C1 segment of cervical spinal cord (tissue), 14 donors: ENCODE measurements at regions not wholly inside any gene's neighbourhood (a gene's known extent, or its start where the extent isn't known, plus 50 kb on each side); places are given as distances from the start of the nearest gene placed in this dataset.
"Not testable (repeated sequence)": the region's sequence is repeated elsewhere in the genome, so short reads cannot be mapped to it uniquely, and the experiment has no call there.

Source experiments
- DNase-seq, 14 donors: peaks; one replicate each; lab custom pipeline; 2025; lab: John Stamatoyannopoulos, UW

DNA sequence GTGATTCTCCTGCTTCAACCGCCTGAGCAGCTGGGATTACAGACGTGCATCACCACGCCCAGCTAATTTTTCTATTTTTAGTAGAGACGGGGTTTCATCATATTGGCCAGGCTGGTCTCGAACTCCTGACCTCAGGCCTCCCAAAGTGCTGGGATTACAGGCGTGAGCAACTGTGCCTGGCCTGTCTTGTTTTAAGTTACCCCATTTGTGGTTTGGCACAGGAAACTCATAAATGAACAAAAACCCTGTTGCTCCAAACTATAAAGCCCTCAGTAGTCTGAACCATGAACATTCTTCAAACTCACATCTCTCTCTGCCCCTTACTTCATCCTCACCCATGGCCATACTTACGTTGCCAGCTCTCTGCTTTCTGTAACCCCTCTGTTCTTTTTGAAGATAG is 61.7 kb downstream of the RHOU start:
- not testable (repeated sequence) for DNase-seq

DNA sequence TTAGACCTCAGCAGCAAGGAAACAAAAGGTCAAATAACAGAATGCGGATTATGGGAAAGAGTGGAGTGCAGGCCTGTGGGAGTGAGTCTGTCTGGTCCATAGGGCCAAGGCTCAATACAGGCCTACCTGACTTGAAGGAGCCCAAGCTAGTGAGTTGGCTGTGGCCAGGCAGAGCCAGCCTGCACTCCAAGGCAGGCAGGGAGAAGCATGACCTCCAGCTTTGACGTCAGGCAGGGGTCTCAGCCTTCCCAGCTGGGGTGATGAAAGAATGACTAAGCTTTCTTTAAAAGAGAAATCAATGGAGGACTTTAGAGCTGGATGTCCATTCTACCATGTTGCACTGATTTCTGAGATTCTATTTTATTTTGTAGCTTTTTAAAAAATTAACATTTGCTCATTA is 62.8 kb downstream of the RHOU start:
- DNase-seq, result no peak

- no peak for DNase-seq
Measured at GRCh38 chr1:228798548-228798947, 63.3 kb downstream of the RHOU start.

- DNase-seq, result no peak
Measured at GRCh38 chr1:228799924-228800323, 64.6 kb downstream of the RHOU start.

DNA sequence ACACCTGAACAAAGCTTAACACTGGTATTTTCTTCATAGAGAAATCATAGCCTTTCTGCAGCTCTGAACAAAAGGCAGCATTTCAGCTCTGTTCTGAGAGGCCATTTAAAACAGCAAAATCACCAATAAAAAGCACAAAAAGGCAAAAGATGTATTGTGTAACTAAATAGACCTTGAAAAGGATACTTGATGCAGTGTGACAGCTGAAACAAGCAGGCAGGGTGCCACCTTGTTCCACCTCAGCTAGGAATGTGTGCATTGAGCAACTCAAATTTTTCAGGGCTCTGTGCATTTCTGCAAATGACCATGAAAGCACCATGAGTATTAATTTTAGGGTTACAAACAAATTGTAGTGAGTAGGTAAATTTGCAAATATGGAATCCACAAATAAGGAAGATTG is 65.8 kb downstream of the RHOU start:
- DNase-seq, result no peak

GRCh38 chr1:228802386-228803220 is 67.3 kb downstream of the RHOU start:
- DNase-seq, result no peak

DNA sequence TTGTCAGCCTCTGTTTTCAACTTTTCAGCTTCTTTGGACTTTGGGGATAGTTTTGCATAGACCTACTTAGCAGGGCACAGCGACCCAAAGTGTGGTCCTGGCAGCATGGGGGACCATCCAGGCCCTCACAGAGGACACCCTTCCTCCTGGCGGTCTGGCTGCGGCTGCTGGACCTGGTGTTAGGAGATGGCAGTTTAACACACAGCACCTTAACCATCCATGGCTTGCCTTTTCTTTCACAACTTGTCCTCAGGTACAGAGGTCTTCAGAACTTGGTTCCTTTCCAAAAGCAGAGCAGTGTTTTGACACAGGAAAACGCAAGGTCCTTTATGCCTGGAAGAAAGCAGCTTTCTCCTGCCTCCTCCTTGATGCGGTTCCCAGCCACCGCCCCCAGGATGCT is 68.1 kb downstream of the RHOU start:
- no peak for DNase-seq

DNA sequence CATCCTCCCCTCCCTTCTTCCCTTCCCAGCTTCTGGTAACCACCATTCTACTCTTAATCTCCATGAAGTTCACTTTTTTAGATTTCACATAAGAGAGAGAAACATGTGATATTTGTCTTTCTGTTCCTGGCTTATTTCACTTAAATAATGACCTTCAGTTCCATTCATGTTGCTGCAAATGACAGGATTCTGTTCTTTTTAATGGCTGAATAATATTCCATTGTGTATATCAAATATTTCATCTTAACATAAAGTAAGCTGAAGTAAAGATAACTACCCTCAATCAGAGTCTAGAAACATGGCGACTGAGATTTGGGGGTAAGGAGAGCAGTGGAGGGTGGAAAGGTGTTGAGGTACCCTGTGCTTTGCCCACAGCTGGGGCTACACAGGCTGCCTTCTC is 68.9 kb downstream of the RHOU start:
- no peak for DNase-seq

DNA sequence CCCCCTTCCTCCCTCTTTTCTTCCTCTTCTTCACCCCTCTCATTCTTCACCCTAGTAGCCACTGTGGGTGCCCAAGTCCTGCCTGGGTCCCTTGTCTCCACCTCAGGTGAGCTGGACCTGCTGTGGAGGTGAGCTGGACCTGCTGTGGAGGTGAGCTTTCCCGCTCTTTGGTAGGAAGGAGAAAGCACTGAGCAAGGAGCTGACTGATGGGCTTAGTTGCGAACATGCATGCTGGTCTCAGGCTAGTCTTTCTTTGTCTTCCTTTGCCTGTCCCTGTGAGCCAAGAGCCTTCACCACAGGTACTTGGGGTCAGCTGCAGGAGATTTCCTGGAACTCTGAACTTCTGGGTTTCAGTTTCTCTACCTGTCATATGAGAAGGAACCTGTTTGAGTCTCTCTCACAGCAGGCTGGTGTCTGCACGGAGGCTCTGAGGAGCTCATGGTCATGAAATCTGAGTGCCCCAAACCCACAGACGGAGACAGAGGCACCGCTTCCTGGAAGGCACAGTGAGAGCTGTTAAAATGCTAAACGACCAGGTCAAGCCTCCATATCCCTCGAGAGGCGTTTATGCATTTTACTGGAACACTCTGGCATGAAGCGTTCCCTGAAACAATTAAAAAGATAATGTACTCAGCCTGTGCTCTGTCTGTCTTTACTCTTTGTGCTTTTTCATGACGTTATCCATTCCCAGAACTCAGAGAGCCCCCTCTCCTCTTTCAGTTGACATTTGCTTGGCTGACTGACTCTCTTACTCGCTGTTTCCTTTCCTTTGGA is 69.5 kb downstream of the RHOU start:
- no peak for DNase-seq

- no peak for DNase-seq
Measured at GRCh38 chr1:228807904-228808605, 72.8 kb downstream of the RHOU start.

GRCh38 chr1:228809621-228810394 is 74.5 kb downstream of the RHOU start:
- DNase-seq, result no peak

- no peak for DNase-seq
Measured at GRCh38 chr1:228810395-228810758, 75.1 kb downstream of the RHOU start.

DNA sequence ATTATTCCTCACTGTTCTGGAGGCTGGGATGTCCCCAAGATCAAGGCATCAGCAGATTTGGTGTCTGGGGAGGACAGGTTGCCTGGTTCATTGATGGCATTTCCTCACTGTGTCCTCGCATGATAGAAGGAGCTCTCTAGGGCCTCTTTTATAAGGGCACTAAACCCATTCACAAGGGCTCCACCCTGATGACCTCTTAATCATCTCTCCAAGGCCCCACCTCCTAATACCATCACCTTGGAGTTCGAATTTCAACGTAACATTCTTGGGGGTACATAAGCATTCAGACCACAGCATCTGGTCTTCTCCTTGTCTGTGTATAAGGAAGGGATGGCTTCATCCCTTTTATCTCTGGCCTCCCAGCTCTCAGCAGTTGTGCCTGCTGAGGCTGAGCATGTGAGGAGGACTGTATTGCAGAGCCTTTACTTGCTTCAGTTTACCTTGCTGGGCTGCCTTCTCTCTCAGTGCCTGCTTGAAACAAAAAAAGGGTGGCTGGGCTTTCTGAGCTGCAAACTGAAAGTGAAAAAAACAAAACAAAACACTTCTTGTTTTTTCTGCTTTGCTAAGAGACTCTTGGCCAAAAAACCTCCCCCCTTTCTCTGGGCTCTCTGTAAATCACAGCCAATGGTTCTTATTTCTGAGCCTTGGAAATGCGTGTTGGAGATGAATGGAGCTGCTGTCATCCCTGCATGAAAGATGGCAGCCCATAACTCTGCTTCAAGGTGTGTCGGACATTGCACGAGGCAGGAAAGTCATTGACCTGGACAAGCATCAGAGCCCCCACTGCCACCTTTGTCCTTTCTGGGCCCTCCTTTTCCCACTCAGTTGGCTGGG is 75.8 kb downstream of the RHOU start:
- peak in 1 of 14 donors; percentile 35 for DNase-seq

DNA sequence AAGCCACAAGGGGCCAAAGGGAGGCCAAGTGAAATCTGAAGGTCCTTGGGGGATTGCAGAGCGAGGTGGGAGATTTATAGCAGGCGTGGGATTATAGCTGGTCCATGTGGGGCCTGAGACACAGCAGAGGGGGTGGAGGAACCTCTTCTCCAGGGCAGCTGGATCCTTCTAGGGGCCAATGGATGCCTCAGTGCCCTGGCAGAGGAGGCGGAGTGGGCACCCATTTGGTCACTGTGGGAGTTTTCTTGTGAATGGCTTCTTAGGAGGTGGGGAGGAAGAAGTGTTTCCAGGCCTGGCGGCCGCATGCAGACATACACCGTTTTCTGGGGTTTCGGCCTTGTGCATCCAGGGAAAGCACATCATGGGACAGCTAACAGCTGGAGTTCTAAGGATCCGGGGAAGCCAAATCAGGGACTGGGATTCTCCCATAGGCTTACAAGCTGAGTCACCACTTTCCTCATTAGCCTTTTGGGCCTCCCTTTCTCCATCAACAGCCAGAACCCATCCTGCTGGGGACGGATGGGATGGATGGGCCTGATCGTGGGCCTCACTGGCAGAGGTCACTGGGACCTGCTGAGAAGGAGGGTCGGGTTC is 76.5 kb downstream of the RHOU start:
- no peak for DNase-seq

DNA sequence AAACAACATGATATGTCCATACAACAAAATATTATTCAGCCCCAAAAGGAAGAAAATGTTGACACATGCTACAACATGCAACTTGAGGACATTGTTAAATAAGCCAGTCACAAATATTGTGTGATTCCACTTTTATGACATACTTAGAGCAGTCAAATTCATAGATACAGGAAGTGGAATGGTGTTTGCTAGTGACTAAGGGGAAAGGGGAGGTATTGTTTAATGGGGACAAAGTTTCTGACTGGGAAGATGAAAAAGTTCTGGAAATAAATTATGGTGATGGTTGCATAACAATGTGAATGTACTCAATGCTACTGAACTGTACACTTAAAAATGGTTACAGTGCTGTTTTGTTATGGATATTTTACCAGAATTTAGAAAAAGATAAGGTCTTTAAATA is 77.7 kb downstream of the RHOU start:
- no peak for DNase-seq

- DNase-seq, result no peak
Measured at GRCh38 chr1:228814176-228814575, 78.9 kb downstream of the RHOU start.

DNA sequence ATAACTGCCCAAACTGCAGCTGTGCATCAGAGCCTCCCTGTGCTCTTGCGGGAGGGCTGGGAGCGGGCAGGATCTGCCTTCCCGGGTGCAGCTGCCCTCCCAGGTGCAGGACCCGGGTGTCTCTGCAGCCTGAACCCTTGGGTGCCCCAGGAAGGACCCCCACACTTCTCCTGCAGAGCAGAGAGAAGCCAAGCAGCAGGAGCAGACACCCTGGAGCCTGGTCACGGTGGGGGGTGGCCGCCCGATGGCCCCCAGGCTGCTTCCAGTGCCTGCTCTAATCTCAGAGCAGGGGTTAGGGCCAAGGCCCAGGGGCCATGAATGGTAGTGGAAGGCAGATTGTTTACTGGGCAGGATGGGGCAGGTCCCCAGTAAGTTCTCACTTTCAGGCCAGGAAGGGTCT is 83.0 kb downstream of the RHOU start:
- no peak for DNase-seq

DNA sequence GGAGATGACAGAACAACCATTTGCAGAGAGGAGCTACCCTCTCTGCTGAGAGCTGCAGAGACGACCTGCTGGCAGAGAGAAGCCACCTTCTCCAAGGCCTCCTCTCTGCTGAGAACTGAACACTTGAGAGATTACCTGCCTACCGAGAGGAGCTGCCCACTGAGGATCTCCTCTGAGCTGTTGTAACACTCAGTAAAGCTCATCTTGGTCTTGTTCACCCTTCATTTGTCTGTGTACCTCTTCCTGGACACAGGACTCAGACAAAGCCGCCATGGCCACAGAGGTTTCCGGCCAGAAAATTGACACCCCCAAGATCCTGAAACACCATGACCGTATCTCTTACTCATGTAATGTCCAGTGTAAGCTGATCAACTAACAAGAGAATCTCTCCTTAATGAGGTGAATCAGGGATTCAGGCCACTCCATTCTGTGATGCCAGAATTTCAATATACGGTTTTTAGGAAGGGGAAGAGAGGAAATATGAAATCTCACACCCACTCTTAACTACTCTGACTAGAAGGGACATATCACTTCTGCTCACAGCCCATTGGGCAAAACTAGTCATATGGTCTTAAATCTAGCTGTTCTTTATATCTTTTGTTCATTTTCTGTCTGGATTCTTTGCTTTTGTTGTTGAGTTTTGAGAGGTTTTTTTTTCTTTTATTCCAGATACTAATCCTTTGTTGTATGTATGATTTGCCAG is 83.8 kb downstream of the RHOU start:
- DNase-seq, result no peak

- DNase-seq, result no peak
Measured at GRCh38 chr1:228821252-228821651, 86.0 kb downstream of the RHOU start.

DNA sequence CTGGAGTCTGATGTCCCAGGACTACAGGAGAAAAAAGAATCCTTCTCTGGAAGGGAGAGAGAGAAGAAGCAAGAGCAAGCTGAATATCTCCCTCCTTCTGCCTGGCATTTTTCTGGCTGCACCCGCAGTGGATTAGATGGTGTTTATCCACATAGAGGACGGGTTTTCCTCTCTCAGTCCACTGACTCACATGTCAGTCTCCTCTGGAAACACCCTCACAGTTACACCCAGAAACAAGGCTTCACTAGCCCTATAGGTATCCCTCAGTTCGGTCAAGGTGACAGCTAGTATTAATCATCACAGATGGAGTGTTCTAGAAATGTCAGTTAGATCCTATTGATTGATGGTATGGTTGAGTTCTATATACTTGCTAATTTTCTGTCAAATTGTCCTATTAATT is 87.9 kb downstream of the RHOU start:
- no peak for DNase-seq
